Body of pancreas (tissue), 4 donors: ENCODE measurements at regions not wholly inside any gene's neighbourhood (a gene's known extent, or its start where the extent isn't known, plus 50 kb on each side); places are given as distances from the start of the nearest gene placed in this dataset.

Experiments used
- ATAC-seq: fragments of 150-250 bp; one replicate; pipeline ENCODE4 v1.9.1; 2016
- DNase-seq, 4 donors: peaks; one replicate each; pipeline ENCODE4 v3.0.0-alpha.2; 2019
- H3K27ac ChIP-seq, 4 donors: fragments of 200-600 bp; sonication (generic); 1 replicate in 3 of 4; 2 replicates in 1 of 4; pipeline versions ENCODE4 v1.5.1 to v1.6.1; 2016 to 2019; ENCODE audit warnings: mild to moderate bottlenecking in 1 of 4, mixed read lengths in 1 of 4, moderate library complexity in 1 of 4
- H3K27me3 ChIP-seq, 2 donors: fragments of 200-600 bp; sonication (generic); one replicate each; pipeline ENCODE4 v1.6.0; 2016; ENCODE audit warnings: mild to moderate bottlenecking in 1 of 2
- H3K36me3 ChIP-seq, 2 donors: fragments of 200-600 bp; sonication (generic); replicated peaks in 1 of 2; 2 replicates each; pipeline ENCODE4 v1.5.1; 2016; ENCODE audit warnings: low read depth in 2 of 2; ENCODE audit not compliant: insufficient read depth in 1 of 2
- H3K4me1 ChIP-seq: fragments of 200-600 bp; sonication (generic); one replicate; pipeline ENCODE4 v1.6.0; 2016
- H3K4me3 ChIP-seq, 2 donors: fragments of 200-600 bp; sonication (generic); 1 replicate in 1 of 2; 2 replicates in 1 of 2; pipeline ENCODE4 v1.5.1; 2016 to 2019
- H3K9me3 ChIP-seq, 3 donors: fragments of 200-600 bp; sonication (generic); 1 replicate in 2 of 3; 2 replicates in 1 of 3; pipeline ENCODE4 v1.5.1; 2016
- POLR2A ChIP-seq, 3 donors: fragments of 450-650 bp; IDR thresholded peaks; one replicate each; pipeline ENCODE4 v1.6.1; 2016; ENCODE audit warnings: antibody characterized with exemption in 3 of 3, mild to moderate bottlenecking in 2 of 3
- WGBS, 2 donors: methylation state at CpG; one replicate each; pipeline ENCODE4 v1.1.5; 2017; 5-methylcytosine and 5-hydroxymethylcytosine counted together
- intact Hi-C: fragments of 100-400 bp; cut with DNase I; formaldehyde crosslinking; loops from one replicate; pipeline ENCODE4 v1.15.1; 2023
- TF ChIP-seq, protein P1 (sequence below), 7 experiments: fragments of 450-650 bp in 4 of 7; fragments of 200-600 bp in 3 of 7; sonication (generic) in 3 of 7; IDR thresholded peaks; one replicate each; pipeline ENCODE4 v1.5.1; 2016 to 2019; ENCODE audit warnings: antibody characterized with exemption in 7 of 7

- H3K4me3 ChIP-seq, result no peak overlapping the region
Observed at GRCh38 chr5:24747327-24747726, 102.5 kb upstream of the CDH10 start.

GRCh38 chr5:24742334-24742733, 97.6 kb upstream of the CDH10 start:
- ATAC-seq, result no peak
- TF ChIP-seq, protein P1, sequence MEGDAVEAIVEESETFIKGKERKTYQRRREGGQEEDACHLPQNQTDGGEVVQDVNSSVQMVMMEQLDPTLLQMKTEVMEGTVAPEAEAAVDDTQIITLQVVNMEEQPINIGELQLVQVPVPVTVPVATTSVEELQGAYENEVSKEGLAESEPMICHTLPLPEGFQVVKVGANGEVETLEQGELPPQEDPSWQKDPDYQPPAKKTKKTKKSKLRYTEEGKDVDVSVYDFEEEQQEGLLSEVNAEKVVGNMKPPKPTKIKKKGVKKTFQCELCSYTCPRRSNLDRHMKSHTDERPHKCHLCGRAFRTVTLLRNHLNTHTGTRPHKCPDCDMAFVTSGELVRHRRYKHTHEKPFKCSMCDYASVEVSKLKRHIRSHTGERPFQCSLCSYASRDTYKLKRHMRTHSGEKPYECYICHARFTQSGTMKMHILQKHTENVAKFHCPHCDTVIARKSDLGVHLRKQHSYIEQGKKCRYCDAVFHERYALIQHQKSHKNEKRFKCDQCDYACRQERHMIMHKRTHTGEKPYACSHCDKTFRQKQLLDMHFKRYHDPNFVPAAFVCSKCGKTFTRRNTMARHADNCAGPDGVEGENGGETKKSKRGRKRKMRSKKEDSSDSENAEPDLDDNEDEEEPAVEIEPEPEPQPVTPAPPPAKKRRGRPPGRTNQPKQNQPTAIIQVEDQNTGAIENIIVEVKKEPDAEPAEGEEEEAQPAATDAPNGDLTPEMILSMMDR (IDR thresholded peaks at IDR 0.05), result no peak
- TF ChIP-seq POLR2A (IDR thresholded peaks at IDR 0.05), result no peak
- 89 to 93% methylated on average over 3 of the region's 3 CpGs for WGBS, 2 donors

More at GRCh38 chr5:24747327-24747726, 102.5 kb upstream of the CDH10 start:
- intact Hi-C loops, result no loop called here
- DNase-seq, result no peak
- H3K36me3 ChIP-seq, result no peaks in the 10 kb centered on the region
- 49 to 55% methylated on average over 6 of the region's 6 CpGs for WGBS, 2 donors
- no peaks in the 10 kb centered on the region for H3K27me3 ChIP-seq
- TF ChIP-seq POLR2A (IDR thresholded peaks at IDR 0.05), result no peak
- TF ChIP-seq, protein P1 (IDR thresholded peaks at IDR 0.05), result no peak
- no peak for ATAC-seq
- H3K9me3 ChIP-seq, result no peaks in the 10 kb centered on the region
- no peak overlapping the region for H3K27ac ChIP-seq
- no peaks in the 10 kb centered on the region for H3K4me1 ChIP-seq

GRCh38 chr5:24737163-24737562, 92.4 kb upstream of the CDH10 start:
- intact Hi-C loops, result no loop called here

More at GRCh38 chr5:24742334-24742733, 97.6 kb upstream of the CDH10 start:
- H3K27ac ChIP-seq, result no peak overlapping the region
- intact Hi-C loops, result no loop called here
- no peaks in the 10 kb centered on the region for H3K9me3 ChIP-seq
- no peaks in the 10 kb centered on the region for H3K27me3 ChIP-seq
- no peaks in the 10 kb centered on the region for H3K4me1 ChIP-seq
- no peak overlapping the region for H3K4me3 ChIP-seq
- no peak for DNase-seq
- no peaks in the 10 kb centered on the region for H3K36me3 ChIP-seq

GRCh38 chr5:24735284-24735683, 90.5 kb upstream of the CDH10 start:
- Histone ChIP-seq H3K27me3 (no peaks in the 10 kb centered on the region), H3K27ac (no peak overlapping the region), H3K4me3 (no peak overlapping the region), H3K9me3 (no peaks in the 10 kb centered on the region), H3K36me3 (no peaks in the 10 kb centered on the region), H3K4me1 (no peaks in the 10 kb centered on the region)
- TF ChIP-seq POLR2A (IDR thresholded peaks at IDR 0.05), result no peak
- TF ChIP-seq, protein P1 (IDR thresholded peaks at IDR 0.05), result no peak
- WGBS, 2 donors, result 60 to 64% methylated on average over 7 of the region's 7 CpGs
- DNase-seq, result no peak
- intact Hi-C loops, result no loop called here
- ATAC-seq, result no peak

More at GRCh38 chr5:24737163-24737562, 92.4 kb upstream of the CDH10 start:
- Histone ChIP-seq H3K27ac (no peak overlapping the region), H3K4me3 (no peak overlapping the region), H3K9me3 (no peaks in the 10 kb centered on the region), H3K36me3 (no peaks in the 10 kb centered on the region), H3K4me1 (no peaks in the 10 kb centered on the region), H3K27me3 (no peaks in the 10 kb centered on the region)
- TF ChIP-seq, protein P1 (IDR thresholded peaks at IDR 0.05), result no peak
- no peak for TF ChIP-seq POLR2A (IDR thresholded peaks at IDR 0.05)
- ATAC-seq (no peak), DNase-seq (no peak)

DNA sequence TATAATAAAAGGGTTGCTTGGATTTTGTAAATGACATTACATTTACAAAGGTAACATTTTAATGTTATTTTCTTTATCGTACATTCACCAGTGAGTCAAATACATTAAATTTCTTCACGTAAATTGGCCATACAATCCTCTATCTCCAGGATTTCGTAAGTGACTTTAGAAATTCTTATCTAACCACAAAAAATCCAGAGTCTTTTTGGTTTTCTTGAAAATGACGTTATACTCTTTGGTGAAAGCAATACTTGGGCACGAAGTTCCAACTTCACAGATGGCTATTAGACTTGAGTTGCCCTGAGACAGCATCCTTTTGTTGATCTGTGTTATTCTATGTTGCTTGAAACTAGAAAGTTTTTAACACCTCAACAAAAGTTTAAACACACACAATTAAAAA, 87.4 kb upstream of the CDH10 start:
- Histone ChIP-seq H3K27ac (no peak overlapping the region), H3K27me3 (no peaks in the 10 kb centered on the region), H3K4me1 (no peaks in the 10 kb centered on the region), H3K9me3 (no peaks in the 10 kb centered on the region), H3K4me3 (no peak overlapping the region), H3K36me3 (no peaks in the 10 kb centered on the region)
- TF ChIP-seq, protein P1 (IDR thresholded peaks at IDR 0.05), result no peak
- no peak for TF ChIP-seq POLR2A (IDR thresholded peaks at IDR 0.05)
- intact Hi-C loops, result no loop called here
- 66 to 72% methylated on average over 5 of the region's 5 CpGs for WGBS, 2 donors
- ATAC-seq, result no peak
- DNase-seq, result no peak
